Lower lobe of right lung (tissue), 2 donors: ENCODE measurements at regions not wholly inside any gene's neighbourhood (a gene's known extent, or its start where the extent isn't known, plus 50 kb on each side); places are given as distances from the start of the nearest gene placed in this dataset.

Experiments used
- ATAC-seq, 2 donors: fragments of 200-7000 bp; cut with Tn5 transposase; one replicate each; pipeline ENCODE4 v1.9.1; 2020 to 2022; ENCODE audit warnings: mild to moderate bottlenecking in 2 of 2, moderate library complexity in 2 of 2
- DNase-seq: peaks from one replicate; pipeline ENCODE4 v3.0.0-alpha.2; 2020
- H3K27ac ChIP-seq: fragments of 200-600 bp; one replicate; pipeline ENCODE4 v1.8.0; 2022
- H3K27me3 ChIP-seq: fragments of 200-600 bp; one replicate; pipeline ENCODE4 v1.8.0; 2022; ENCODE audit warnings: low read depth
- H3K36me3 ChIP-seq: fragments of 200-600 bp; one replicate; pipeline ENCODE4 v1.8.0; 2022; ENCODE audit warnings: mild to moderate bottlenecking
- H3K4me1 ChIP-seq: fragments of 200-600 bp; one replicate; pipeline ENCODE4 v1.8.0; 2022
- H3K4me3 ChIP-seq: fragments of 200-600 bp; one replicate; pipeline ENCODE4 v1.8.0; 2022; ENCODE audit warnings: mild to moderate bottlenecking
- H3K9me3 ChIP-seq: fragments of 200-600 bp; one replicate; pipeline ENCODE4 v1.8.0; 2022
- CTCF ChIP-seq: fragments of 200-600 bp; IDR thresholded peaks from one replicate; pipeline ENCODE4 v1.8.0; 2022; ENCODE audit warnings: antibody characterized with exemption, mild to moderate bottlenecking
- intact Hi-C: fragments of 100-400 bp; cut with DNase I; formaldehyde crosslinking; loops from one replicate; pipeline ENCODE4 v1.11.0; 2022
- donor health status: DM: no; HTN: yes; CAD: no; lungs with severe emphysema.

DNA sequence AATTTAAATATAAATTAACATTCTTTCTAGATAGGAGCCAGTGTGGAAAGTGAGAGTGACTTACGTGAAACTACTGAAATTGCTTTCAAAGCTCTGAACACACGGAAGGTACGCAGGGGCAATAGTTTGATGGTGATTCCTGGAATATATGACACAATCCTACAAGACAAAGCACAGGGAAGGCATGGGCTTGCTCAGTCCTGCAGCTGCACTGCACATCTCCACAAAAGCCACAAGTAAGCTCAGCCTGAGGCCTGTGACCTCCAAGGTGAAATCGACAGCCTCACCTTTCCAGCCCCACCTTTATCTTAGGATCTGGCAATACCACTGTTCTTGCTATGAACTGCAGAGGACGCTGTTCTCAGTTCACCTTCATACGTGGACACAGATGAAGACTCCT is 109.3 kb upstream of the SCN10A start:
- no peaks in the 10 kb centered on the region for H3K36me3 ChIP-seq
- DNase-seq (no peak), ATAC-seq (no peak)
- no peaks in the 10 kb centered on the region for H3K27me3 ChIP-seq
- intact Hi-C loops: no loop called here
- no peak overlapping the region for H3K27ac ChIP-seq
- H3K9me3 ChIP-seq: no peaks in the 10 kb centered on the region
- no peak overlapping the region for H3K4me3 ChIP-seq
- no peak for TF ChIP-seq CTCF
- H3K4me1 ChIP-seq: no peaks in the 10 kb centered on the region

DNA sequence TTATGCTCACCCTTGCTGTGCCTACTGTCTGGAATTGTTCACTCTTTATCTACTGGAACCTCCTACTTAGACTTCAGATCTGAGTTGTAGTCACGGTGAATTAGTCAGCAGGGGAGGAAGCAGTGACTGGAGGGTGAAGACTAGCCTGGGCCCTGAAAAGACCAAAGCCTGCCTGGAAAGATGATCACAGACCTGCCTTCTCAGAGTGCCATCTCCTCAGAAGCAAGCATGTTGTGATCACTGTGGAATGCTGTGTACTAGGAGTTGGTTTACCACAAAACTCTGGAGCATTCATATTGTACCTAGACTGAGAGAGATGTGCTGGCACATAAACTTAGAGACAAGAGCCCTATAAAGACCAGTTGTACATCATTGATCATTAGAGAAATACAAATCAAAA is 100.7 kb upstream of the SCN10A start:
- TF ChIP-seq CTCF: no peak
- no peak for DNase-seq
- Histone ChIP-seq H3K4me3 (no peak overlapping the region), H3K27ac (no peak overlapping the region), H3K9me3 (no peaks in the 10 kb centered on the region), H3K27me3 (no peaks in the 10 kb centered on the region), H3K36me3 (no peaks in the 10 kb centered on the region), H3K4me1 (no peaks in the 10 kb centered on the region)
- ATAC-seq: no peak
- intact Hi-C loops: no loop called here

GRCh38 chr3:38907426-38907825 is 91.4 kb upstream of the SCN10A start:
- Histone ChIP-seq H3K4me3 (no peak overlapping the region), H3K9me3 (no peaks in the 10 kb centered on the region), H3K4me1 (no peaks in the 10 kb centered on the region), H3K27ac (no peak overlapping the region), H3K36me3 (no peaks in the 10 kb centered on the region), H3K27me3 (no peaks in the 10 kb centered on the region)
- no peak for DNase-seq
- ATAC-seq: no peak
- intact Hi-C loops: no loop called here
- TF ChIP-seq CTCF: no peak

- H3K9me3 ChIP-seq: peaks cover 10% of the 10 kb centered on the region
- no peak overlapping the region for H3K27ac ChIP-seq
- no peaks in the 10 kb centered on the region for H3K4me1 ChIP-seq
- ATAC-seq (no peak), DNase-seq (no peak)
- H3K4me3 ChIP-seq: no peak overlapping the region
- no peaks in the 10 kb centered on the region for H3K27me3 ChIP-seq
- intact Hi-C loops: no loop called here
- no peaks in the 10 kb centered on the region for H3K36me3 ChIP-seq
- TF ChIP-seq CTCF: no peak
Measured at GRCh38 chr3:38890426-38890825, 74.4 kb upstream of the SCN10A start.

DNA sequence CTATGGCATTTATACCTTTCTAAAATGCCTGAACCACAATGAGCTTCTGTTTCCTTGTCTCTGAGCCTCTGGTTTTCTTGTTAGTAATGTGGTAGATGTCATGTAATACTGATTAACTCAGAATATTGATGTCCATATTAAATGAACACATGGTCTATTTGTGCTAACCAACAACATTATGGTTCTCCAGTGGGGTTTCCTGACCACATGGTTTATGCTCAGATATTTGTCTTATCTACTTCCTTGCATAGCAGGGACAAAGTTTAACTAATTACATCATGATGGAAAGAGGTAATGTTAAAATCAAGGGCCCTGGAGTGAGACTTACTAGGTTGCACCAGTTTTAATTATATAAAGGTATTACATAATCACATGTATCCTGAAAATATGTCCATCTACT is 62.6 kb upstream of the SCN10A start:
- no peaks in the 10 kb centered on the region for H3K4me1 ChIP-seq
- intact Hi-C loops: no loop called here
- H3K9me3 ChIP-seq: no peaks in the 10 kb centered on the region
- TF ChIP-seq CTCF: no peak
- H3K27ac ChIP-seq: no peak overlapping the region
- no peaks in the 10 kb centered on the region for H3K36me3 ChIP-seq
- no peak for DNase-seq
- no peak overlapping the region for H3K4me3 ChIP-seq
- H3K27me3 ChIP-seq: no peaks in the 10 kb centered on the region
- no peak for ATAC-seq
